Adrenal gland (tissue), 9 donors: ENCODE measurements at regions not wholly inside any gene's neighbourhood (a gene's known extent, or its start where the extent isn't known, plus 50 kb on each side); places are given as distances from the start of the nearest gene placed in this dataset.

ENCODE experiments used
- DNase-seq, 7 donors: peaks; one replicate each; pipeline ENCODE4 v3.0.0-alpha.2; 2019 to 2020
- H3K27ac ChIP-seq, 5 donors: fragments of 200-600 bp; sonication (generic) in 4 of 5; 1 replicate in 3 of 5; 2 replicates in 2 of 5; pipeline versions ENCODE4 v1.5.1 to v1.8.0; 2016 to 2020; ENCODE audit warnings: mild to moderate bottlenecking in 1 of 5
- H3K27me3 ChIP-seq: fragments of 200-600 bp; 2 replicates; pipeline ENCODE4 v1.8.0; 2021
- H3K36me3 ChIP-seq, 2 donors: fragments of 200-600 bp; replicated peaks in 1 of 2; 1 replicate in 1 of 2; 2 replicates in 1 of 2; pipeline versions ENCODE4 v1.5.1 to v1.8.0; 2018 to 2022
- H3K4me1 ChIP-seq, 2 donors: fragments of 200-600 bp; replicated peaks in 1 of 2; 1 replicate in 1 of 2; 2 replicates in 1 of 2; pipeline versions ENCODE4 v1.5.1 to v1.8.0; 2018 to 2021
- H3K4me3 ChIP-seq, 4 donors: fragments of 200-600 bp; sonication (generic) in 3 of 4; one replicate each; pipeline ENCODE4 v1.5.1; 2016 to 2018
- H3K9me3 ChIP-seq, 3 donors: fragments of 200-600 bp; sonication (generic) in 1 of 3; replicated peaks in 1 of 3; 1 replicate in 2 of 3; 2 replicates in 1 of 3; pipeline versions ENCODE4 v1.5.1 to v1.8.0; 2016 to 2021
- POLR2A ChIP-seq, 2 donors: fragments of 450-650 bp; IDR thresholded peaks; one replicate each; pipeline ENCODE4 v1.6.1; 2017; ENCODE audit warnings: antibody characterized with exemption in 2 of 2, mild to moderate bottlenecking in 2 of 2, moderate library complexity in 1 of 2
- WGBS, 4 donors: extraction: QIAGEN DNeasy Blood & Tissue Kit in 2 of 4; methylation state at CpG; one replicate each; pipeline versions ENCODE4 v1.1.5 to v1.1.7; 2013 to 2017; 5-methylcytosine and 5-hydroxymethylcytosine counted together
- intact Hi-C, 2 donors: fragments of 100-400 bp; cut with DNase I; formaldehyde crosslinking; loops; one replicate each; pipeline versions ENCODE4 v1.14.1 to v1.15.0; 2022 to 2023
- TF ChIP-seq, protein P1 (sequence below), 6 experiments: fragments of 450-650 bp in 4 of 6; fragments of 200-600 bp in 2 of 6; sonication (generic) in 1 of 6; IDR thresholded peaks; 1 replicate in 5 of 6; 2 replicates in 1 of 6; pipeline versions ENCODE4 v1.5.1 to v1.8.0; 2016 to 2021; ENCODE audit warnings: antibody characterized with exemption in 6 of 6, mild to moderate bottlenecking in 2 of 6, moderate library complexity in 1 of 6
- donor health status: healthy with polysubstance abuse.
- donor health status: Bipolar disorder and iron deficiency.
- donor health status: DM: yes; HTN: yes; CAD: no.
- donor health status: DM: no; HTN: no; CAD: no.
- donor health status: DM: no; HTN: no; CAD: no.

DNA sequence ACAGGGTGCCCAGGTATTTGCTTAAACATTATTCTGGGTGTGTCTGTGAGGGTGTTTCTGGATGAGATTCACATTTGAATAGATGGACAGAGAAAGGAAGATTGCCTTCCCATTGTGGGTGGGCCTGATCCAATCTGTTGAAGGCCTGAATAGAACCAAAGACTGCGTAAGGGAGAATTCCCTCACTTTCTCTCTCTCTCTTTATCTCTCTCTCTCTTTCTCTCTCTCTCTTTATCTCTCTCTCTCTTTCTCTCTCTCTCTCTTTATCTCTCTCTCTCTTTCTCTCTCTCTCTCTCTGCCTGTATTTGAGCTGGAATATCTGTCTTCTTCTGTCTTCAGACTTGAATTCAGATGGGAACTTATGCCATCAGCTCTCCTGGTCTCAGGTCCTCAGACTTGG, 148.4 kb downstream of the FAM124B start:
- no peak for TF ChIP-seq POLR2A (IDR thresholded peaks at IDR 0.05)
- TF ChIP-seq, protein P1, sequence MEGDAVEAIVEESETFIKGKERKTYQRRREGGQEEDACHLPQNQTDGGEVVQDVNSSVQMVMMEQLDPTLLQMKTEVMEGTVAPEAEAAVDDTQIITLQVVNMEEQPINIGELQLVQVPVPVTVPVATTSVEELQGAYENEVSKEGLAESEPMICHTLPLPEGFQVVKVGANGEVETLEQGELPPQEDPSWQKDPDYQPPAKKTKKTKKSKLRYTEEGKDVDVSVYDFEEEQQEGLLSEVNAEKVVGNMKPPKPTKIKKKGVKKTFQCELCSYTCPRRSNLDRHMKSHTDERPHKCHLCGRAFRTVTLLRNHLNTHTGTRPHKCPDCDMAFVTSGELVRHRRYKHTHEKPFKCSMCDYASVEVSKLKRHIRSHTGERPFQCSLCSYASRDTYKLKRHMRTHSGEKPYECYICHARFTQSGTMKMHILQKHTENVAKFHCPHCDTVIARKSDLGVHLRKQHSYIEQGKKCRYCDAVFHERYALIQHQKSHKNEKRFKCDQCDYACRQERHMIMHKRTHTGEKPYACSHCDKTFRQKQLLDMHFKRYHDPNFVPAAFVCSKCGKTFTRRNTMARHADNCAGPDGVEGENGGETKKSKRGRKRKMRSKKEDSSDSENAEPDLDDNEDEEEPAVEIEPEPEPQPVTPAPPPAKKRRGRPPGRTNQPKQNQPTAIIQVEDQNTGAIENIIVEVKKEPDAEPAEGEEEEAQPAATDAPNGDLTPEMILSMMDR (IDR thresholded peaks at IDR 0.05): no peak
- Histone ChIP-seq H3K9me3 (no peaks in the 10 kb centered on the region), H3K36me3 (no peaks in the 10 kb centered on the region)

DNA sequence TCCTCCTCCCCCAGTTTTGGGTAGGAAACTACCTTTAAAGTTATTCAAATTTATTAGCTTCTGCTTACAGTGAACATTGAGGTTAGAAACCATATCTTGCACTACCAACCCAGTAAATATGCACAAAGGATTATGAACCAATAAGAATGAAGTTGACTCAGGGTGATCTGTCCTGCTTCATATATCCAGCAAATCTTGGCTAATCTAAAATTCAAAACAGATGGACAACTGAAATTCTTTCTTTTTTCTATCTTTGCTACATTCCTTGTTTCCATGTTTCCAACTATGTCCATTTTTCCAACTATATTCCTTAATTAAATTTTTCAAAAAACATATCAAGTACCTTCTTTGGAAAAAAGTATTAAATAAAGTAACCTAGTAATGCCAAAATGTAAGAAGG, 149.3 kb downstream of the FAM124B start:
- Histone ChIP-seq H3K4me3 (no peak overlapping the region), H3K9me3 (no peaks in the 10 kb centered on the region), H3K4me1 (no peaks in the 10 kb centered on the region), H3K27me3 (no peaks in the 10 kb centered on the region), H3K27ac (no peak overlapping the region), H3K36me3 (no peaks in the 10 kb centered on the region)
- no peak for DNase-seq
- TF ChIP-seq, protein P1 (IDR thresholded peaks at IDR 0.05): no peak
- no peak for TF ChIP-seq POLR2A (IDR thresholded peaks at IDR 0.05)
- intact Hi-C loops: no loop called here

More for the DNA sequence above, 148.4 kb downstream of the FAM124B start:
- no peak for DNase-seq
- Histone ChIP-seq H3K27ac (no peak overlapping the region), H3K4me1 (no peaks in the 10 kb centered on the region), H3K27me3 (no peaks in the 10 kb centered on the region), H3K4me3 (no peak overlapping the region)
- 88 to 100% (median 95%) methylated on average over 1 of the region's 1 CpG for WGBS, 4 donors
- intact Hi-C loops: no loop called here

DNA sequence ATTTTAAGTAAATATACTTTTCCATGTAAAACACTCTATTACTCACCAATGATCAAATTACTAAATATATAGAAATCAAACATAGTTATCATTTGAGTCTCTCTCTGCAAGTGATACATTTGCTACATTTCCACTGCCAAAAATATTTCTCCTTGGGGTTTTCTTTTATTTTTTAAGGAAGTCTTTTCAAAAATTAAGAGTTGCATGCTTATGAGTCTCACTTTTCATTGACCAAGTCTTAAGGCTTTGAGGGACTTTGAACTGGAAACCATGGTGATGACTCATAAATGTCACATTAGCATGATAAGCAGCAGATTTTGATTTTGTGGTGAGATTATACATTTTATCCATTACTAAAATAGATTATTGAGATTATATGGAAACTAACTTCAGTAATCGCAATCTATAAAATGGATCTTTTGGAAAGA, 152.9 kb downstream of the FAM124B start:
- intact Hi-C loops: no loop called here
- H3K4me1 ChIP-seq: no peaks in the 10 kb centered on the region
- no peak for TF ChIP-seq POLR2A (IDR thresholded peaks at IDR 0.05)
- TF ChIP-seq, protein P1 (IDR thresholded peaks at IDR 0.05): no peak
- H3K36me3 ChIP-seq: no peaks in the 10 kb centered on the region
- H3K4me3 ChIP-seq: no peak overlapping the region
- 85 to 95% (median 91%) methylated on average over 1 of the region's 1 CpG for WGBS, 4 donors
- no peak for DNase-seq
- H3K27me3 ChIP-seq: no peaks in the 10 kb centered on the region
- no peaks in the 10 kb centered on the region for H3K9me3 ChIP-seq
- no peak overlapping the region for H3K27ac ChIP-seq

DNA sequence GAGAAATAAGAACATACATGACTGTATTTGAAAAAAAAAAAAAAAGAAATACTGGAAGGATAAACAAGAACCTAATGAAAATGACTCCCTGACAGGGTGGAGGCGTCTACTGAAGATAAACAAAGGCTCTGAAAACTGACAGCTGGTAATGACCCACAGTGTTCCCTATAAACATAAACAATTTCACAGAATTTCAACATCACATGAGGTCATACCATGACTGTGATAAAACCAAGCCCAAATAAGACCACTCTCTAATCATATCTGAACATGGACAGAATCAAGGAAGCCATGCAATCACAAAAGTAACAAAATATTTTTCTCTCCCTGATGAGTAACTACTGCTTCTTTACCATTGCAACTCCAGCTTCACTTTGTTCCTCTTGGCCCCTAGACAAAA, 159.3 kb downstream of the FAM124B start:
- no peak for TF ChIP-seq POLR2A (IDR thresholded peaks at IDR 0.05)
- TF ChIP-seq, protein P1 (IDR thresholded peaks at IDR 0.05): no peak
- Histone ChIP-seq H3K27ac (no peak overlapping the region), H3K4me3 (no peak overlapping the region), H3K36me3 (no peaks in the 10 kb centered on the region), H3K4me1 (no peaks in the 10 kb centered on the region), H3K9me3 (no peaks in the 10 kb centered on the region), H3K27me3 (no peaks in the 10 kb centered on the region)
- intact Hi-C loops: no loop called here
- WGBS, 4 donors: 66 to 84% (median 80%) methylated on average over 1 of the region's 1 CpG
- no peak for DNase-seq
